Epithelial cell of esophagus (primary cell): ENCODE measurements at regions not wholly inside any gene's neighbourhood (a gene's known extent, or its start where the extent isn't known, plus 50 kb on each side); places are given as distances from the start of the nearest gene placed in this dataset.

ENCODE experiments used
- DNase-seq: peaks from one replicate; pipeline ENCODE4 v3.0.0; 2010; ENCODE audit warnings: low read depth
- H3K4me3 ChIP-seq: 2 replicates; pipeline ENCODE4 v1.5.1; 2011; ENCODE audit warnings: mild to moderate bottlenecking, low read length, control low read depth
- CTCF ChIP-seq: IDR thresholded peaks from 2 replicates; pipeline ENCODE4 v1.5.1; 2011; ENCODE audit warnings: low read depth, mild to moderate bottlenecking, low read length, control low read depth, inconsistent platforms; ENCODE audit not compliant: insufficient read depth; ENCODE audit errors: missing control alignments

- TF ChIP-seq CTCF = no peak
- H3K4me3 ChIP-seq = no peak overlapping the region
- DNase-seq = no peak
These were observed 863.7 kb upstream of the VRK2 start for GRCh38 chr2:57182916-57183315.

- no peak overlapping the region for H3K4me3 ChIP-seq
- TF ChIP-seq CTCF = no peak
- DNase-seq = no peak
These were observed 861.0 kb upstream of the VRK2 start for GRCh38 chr2:57185568-57185967.

- no peak overlapping the region for H3K4me3 ChIP-seq
- no peak for DNase-seq
- TF ChIP-seq CTCF = no peak
These were observed 856.6 kb upstream of the VRK2 start for GRCh38 chr2:57190007-57190406.

GRCh38 chr2:57199663-57200062, 846.9 kb upstream of the VRK2 start:
- no peak for TF ChIP-seq CTCF
- DNase-seq = no peak
- H3K4me3 ChIP-seq = no peak overlapping the region

- TF ChIP-seq CTCF = no peak
- no peak for DNase-seq
- no peak overlapping the region for H3K4me3 ChIP-seq
These were observed 842.2 kb upstream of the VRK2 start for GRCh38 chr2:57204364-57204763.

- DNase-seq = no peak
- H3K4me3 ChIP-seq = no peak overlapping the region
- TF ChIP-seq CTCF = no peak
These were observed 841.4 kb upstream of the VRK2 start for GRCh38 chr2:57205241-57205640.

- no peak for TF ChIP-seq CTCF
- no peak overlapping the region for H3K4me3 ChIP-seq
- DNase-seq = peak; percentile 12
These were observed 839.4 kb upstream of the VRK2 start for GRCh38 chr2:57207191-57207590.
